Glomerular visceral epithelial cell (primary cell): ENCODE measurements at regions not wholly inside any gene's neighbourhood (a gene's known extent, or its start where the extent isn't known, plus 50 kb on each side); places are given as distances from the start of the nearest gene placed in this dataset.

ENCODE experiments used
- DNase-seq: peaks from one replicate; pipeline ENCODE4 v3.0.0-alpha.2; 2016; ENCODE audit errors: extremely low spot score

DNA sequence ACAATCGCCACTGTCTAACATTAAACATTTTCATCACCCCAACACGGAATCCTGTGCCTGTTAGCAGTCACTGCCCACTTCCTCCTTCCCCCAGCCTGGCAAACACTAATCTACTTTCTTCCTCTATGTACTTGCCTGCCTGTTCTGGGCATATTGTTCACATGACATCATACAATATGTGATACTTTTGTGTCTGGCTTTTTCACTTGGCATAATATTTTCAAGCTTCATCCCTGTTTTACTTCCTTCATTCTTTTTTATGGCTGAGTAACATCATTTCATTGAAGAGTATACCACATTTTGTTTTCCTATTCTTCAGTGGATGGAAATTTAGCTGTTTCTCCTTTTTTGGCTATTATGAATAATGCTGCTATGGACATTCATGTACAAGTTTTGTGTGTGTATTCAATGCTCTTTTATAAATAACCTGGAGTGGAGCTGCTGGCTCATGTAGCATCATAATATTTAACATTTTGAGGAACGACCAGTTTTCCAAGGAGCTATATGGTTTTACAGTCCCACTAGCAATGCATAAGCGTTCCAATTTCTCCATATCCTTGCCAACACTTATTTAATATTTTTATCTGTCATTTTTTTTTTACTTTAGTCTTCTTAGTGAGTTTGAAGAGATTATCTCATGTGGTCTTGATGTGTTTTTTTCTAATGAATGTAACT, 360.1 kb downstream of the HDGFL1 start:
- DNase-seq: peak; percentile 6

DNA sequence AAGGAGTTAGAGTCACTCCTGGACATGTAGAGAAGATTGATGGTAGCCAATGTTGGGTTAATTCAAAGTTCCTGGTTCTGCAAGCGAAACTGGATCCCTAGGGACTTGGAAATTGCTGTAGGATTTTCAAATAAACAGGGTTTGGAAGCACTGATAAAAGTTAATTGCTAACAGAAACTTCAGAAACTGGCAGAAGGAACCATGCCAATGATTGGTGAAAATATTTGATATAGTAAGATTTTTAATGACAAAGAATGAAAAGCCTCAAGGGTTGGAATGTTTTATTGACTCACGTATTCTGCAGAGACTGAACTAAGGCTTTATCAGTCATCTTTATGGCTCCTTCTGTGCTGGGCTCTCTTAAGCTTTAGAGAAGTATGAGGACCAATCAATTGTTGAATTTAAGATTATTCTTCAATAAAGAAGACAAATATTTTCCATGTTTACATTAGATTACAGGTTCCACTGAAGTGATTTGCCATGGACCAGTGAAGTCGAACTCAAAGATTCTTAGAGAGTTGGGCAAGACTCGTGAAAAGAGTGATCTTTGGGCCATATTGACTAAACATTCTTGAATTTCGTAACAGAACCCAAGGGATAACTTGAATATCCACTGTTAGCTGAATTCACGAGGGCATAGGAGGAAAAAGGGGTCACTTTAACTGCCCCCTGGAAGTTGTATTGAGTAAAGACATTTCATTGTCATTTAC, 371.4 kb downstream of the HDGFL1 start:
- no peak for DNase-seq

DNA sequence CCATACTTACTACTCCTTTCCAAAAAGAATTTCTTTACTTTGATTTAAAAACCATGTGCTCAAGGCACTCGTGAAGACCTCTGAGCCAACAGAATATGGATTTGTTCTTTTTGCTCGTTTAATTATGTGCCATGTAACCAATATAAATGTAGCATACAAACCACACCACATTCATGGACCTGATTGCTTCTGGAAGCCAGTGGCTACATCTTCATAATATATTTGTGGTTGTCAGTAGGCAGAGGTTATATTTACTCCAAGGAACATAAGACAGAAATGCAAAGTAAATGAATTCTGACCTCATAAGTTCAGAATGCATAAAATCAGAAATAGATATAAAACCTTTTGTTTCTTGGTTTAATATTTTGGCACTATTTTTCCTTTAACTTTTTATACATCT, 373.0 kb downstream of the HDGFL1 start:
- DNase-seq: no peak

DNA sequence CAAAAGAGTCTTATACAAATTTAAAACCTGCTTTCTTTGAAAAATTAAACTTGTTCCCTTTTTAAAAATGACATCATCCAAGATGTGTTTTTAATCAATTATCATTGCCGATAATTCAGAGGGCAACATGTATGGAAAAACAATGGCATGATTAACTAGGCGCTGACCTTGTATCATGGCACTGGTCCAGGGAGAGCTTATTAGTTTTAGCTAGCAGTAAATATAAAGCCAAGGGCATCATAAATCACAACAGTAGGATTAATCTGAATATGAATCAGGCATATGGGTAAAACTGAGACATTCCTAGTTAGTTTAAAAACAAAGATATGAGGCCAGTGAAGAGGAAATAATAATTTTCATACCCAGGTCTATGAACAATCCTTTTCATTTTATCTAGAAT, 374.0 kb downstream of the HDGFL1 start:
- no peak for DNase-seq

DNA sequence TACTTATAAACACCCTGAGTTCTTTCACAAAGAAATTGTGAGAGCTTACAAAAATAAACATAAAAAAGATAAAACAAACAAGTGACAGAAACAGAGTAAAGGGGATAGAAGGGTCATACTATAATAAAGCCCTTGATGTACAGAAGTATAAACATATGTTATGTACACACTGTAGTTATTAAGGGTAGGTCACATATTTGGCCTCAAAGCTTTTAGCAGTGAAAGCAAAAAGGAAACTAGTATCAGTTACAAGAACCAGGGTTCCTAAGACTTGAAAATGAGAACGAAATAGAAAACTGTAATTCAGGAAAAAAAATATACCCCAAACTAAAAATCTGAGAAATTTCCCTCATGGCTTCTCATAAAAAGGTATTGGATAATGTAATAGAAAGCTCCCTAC, 380.6 kb downstream of the HDGFL1 start:
- DNase-seq: no peak

DNA sequence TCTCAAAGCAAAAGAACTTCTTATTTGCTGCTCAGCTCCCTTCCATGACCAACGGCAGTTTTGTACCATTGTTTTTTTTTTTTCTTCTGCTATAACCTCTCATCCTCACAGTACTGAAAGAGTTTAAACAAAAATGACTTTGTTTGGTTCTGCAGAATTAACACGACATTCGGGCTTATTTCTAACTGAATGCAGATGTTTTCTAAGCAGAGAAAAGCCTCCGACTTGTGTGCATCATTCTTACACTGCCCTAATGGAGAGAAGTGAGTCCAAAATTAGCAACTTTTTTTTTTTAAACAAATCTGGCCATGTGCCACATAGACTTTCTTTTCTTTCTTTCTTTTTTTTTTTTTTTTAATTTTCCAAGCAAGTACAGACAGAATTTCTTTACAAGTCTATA, 382.7 kb downstream of the HDGFL1 start:
- DNase-seq: no peak

DNA sequence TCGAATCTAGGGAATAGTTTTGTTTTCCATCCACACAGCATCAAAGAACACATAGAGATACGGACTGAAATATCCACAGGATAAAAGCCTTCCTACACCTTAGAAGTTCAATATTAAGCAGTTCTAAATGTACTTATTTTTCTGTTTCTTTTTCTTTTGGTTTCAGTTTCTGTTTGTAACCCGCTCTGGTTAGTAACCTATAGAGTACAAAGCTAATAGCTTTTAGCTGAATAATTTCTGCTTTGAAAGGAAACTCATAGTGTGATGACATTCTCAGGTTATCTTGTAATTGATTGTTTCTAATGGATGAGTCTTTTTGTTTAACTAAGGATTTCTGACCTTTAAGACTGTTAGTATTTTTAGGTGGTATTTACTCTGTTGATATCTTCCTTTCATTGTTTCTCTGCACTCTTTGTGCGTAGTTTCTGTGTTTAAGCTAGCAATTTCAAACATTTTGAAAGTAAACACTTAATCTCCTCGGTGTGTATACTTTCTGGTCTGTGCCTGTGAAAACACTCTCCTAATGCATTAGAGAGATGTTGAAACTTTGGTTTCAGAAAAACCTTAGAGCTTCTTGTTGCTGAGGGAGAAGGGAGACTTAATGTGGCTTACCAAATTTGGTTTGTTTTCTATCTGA, 385.5 kb downstream of the HDGFL1 start:
- DNase-seq: no peak

DNA sequence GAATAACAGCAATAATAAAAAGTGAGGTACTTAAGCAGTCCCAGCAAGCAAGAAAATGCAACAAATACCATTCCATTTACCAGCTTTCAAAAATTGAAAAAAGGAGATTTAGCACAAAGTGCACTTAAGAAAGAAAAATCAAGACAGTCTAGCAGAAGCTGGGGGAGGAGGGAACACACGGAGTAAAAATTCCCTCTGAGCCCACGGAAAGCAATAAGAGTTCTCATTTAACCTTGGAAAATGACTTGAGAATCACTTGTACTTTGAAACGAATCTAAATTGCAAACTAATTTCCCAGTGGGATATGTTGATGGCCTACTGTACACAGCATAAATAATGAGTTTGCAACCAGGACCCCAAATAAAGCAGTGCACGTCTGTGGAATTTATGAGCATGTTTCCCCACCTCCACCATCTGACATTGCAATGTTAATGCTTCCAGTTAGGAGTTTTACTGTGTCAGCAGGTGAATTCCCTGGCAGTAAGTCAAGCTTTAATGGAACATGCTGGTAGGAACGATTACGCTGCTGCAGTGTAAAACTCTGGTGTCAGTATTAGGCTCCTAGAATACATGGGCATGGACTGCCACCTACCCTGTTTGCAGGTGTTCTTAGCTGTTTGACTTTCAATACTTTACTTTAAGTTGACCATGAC, 386.8 kb downstream of the HDGFL1 start:
- DNase-seq: no peak

DNA sequence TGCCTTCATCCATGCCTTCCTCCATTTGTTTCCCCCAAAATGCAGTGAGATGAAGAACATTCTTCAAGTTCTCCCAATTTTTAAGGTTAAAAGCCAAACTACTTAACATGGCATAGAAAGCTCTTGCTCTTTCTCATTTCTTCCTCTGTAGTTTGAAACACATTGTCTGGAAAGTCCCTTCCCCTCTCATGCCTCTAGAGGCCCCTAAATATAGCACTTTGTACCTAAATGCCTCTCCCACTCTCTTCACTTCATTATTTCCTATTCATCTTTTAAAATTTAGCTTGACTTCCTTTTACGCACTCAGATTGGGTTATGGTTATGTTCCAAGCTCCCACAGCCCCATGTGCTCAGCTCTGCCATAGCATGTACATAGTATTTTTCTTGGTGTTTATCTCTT, 389.3 kb downstream of the HDGFL1 start:
- no peak for DNase-seq

DNA sequence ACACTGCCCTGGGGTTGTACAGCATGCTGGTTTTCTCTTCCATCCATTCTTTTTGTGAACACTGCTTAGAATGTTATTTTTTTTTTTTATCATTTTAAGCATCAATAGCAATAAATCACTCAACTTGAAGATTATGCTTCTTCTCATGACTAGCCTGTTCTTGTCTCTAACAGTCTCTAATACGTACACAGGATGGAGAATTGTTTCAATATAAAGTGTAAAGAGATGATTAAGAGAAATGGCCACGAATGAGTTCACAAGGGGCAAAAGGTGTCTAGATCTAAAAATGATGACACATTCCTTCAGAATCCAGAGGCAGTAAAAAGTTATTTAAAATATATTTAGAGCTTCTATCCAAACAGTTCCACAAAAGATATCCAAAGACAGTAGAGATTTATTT, 390.2 kb downstream of the HDGFL1 start:
- no peak for DNase-seq

DNA sequence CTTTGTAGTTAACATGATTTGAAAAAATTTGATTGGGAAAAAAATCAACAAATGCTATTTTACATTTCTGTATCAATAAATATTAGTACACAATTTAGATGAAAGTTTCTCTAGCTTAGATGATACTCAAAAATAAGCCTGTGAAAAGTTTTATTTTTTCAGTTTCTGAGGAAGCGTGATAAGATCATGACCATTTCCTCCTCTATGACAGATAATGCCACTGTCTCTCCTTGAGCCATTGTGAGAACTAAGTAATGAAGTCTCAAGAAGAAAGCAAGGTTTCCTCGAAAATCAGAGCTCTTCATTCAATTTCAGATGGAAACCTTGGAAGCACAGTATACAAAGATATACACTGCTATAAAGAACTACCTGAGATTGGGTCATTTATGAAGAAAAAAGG, 395.0 kb downstream of the HDGFL1 start:
- no peak for DNase-seq

DNA sequence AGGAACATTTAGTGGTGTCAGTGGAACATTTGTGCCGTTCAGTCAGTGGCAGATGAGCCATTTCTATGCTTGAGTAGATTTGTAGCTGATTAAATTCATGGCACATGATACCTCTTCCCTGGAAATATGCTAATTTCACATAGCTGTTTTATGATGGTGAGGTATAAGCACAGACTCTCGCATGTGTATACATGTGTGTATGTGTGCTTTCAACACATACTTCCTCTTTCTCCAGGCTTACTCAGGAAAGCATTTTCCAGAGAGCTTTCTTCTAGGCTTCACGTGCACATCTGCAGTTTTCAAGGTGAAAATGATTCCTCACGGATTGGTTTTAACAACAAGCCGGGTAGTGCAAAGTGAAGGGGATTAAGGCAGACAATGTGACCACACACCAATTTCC, 396.5 kb downstream of the HDGFL1 start:
- no peak for DNase-seq

DNA sequence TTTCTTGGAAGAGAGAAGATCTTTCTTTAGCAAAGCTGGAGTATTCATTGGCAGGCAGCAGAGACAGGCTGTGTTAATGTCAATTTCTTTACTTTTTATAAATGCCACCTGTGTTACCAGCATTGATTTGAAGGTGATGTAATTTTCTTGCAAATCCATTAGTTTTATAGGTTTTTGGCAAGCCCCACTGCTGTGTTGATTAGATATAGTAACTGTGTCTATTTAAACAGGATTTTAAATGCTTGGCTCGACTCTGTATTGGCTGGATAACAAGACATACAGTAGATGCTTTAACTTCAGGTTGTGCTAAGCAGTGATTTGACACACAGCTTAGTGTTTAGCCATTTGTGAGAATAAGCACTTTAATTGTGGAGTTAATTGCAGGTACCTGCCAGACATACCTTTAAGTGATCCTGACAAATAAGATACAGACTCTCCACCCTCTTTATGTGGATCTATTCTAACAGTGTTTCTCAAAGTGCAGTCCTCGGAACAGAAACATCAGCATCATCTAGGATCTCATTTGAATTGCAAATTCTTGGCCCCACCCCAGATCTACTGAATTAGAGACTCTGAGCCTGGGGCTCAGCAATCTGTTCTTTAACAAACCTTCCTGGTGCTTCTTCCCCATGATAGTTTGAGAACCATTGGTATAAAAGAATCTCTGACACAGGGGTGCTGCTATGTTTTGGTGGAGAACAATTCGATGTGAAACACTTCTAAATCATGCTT, 397.5 kb downstream of the HDGFL1 start:
- no peak for DNase-seq

DNA sequence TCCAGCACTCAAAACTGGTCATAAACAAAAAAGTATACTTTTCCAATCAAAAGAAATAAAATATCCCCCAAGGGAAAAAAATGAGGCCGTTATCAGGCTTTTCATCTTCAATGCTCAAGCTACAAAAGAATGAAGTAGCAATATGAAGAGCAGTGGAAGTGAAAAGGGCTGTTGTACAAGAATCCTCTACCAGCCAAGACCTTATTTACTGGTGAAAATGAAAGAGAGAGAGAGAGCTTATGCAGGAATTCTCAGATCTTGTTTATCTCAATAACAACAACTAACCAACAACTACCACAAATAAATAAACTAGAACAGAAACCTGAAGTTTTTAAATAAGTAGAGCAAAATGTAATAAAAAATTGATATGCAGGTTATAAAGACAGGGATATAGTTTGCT, 400.6 kb downstream of the HDGFL1 start:
- no peak for DNase-seq

DNA sequence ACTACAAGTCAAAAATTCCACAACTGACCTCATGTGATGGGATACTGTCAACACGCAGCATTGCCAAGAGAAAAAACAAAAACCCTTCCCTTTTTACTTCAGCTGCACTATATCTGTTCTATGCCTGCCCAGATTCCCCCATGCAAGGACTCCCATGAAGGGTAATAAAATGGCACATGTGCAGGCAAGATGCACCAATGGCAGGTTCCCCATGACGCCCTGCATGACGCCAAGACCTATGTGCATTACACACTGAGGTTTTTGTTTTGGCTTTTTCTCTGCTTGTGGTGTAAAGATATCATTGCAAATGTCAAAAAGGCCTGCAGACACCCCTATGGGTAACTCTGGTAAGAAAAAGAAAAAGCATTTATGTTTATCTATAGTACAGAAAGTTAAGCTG, 403.4 kb downstream of the HDGFL1 start:
- no peak for DNase-seq

DNA sequence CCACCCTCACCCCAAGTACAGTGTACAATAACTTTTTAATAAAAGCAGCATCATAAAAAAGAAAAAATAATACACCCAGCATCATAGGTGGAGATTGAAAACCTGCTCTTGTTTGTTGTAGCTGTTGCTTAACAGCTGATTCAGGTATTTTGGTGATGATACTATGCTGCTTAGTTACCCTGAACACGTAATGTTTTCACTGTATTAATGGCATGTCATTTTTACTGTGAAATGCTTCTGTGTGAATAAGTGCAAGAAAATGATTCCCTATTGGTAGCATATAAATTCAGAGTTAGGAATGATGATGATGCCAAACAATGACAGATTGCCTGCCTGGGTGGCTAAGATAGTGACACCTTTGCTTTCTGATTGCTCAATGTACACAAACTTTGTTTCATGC, 405.7 kb downstream of the HDGFL1 start:
- no peak for DNase-seq

DNA sequence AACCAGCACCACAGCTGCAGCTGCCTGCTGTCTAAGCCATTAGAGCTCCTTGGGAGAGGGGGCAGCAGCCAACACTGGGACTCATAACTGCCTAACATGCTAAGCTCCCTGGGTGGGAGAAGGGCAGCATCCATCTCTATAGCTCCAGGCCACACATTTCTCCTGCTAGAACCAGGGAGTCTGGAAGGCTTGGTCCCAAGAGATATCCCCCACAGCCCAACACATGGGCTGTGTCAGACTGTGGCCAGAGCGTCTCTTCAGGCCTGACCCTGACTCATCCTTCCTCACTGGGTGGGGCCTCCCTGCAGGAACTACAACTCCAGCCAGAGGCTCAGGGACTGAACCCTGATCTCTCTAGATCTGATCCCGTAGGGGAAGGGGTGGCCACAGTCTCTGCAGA, 411.1 kb downstream of the HDGFL1 start:
- DNase-seq: peak; percentile 29

DNA sequence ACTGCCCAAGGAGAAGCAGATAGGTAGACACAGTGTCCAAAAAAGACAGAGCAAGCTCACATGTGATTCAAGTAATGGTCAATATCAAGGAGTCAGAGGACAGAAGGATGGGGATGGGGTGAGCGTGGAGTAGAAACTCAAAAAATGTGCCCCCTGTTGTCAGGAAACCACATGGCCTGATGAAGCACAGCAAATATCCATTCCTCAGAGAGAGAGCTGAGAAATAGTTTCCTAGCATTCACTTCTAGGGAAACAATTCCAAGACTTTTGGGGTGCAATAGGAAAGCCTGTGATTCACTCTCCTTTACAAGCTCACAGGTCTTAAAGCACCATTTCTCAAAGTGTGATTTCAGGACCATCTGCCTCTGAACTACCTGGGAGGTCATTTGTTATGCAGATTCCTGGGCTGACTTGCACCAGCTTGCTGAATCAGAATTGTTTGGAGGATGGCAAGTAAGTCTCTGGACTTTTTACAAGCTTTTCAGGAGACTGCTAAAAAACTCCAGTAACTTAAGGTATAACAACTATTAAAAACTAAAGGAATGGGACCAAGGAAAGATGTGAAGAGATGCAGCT, 432.8 kb downstream of the HDGFL1 start:
- DNase-seq: no peak

DNA sequence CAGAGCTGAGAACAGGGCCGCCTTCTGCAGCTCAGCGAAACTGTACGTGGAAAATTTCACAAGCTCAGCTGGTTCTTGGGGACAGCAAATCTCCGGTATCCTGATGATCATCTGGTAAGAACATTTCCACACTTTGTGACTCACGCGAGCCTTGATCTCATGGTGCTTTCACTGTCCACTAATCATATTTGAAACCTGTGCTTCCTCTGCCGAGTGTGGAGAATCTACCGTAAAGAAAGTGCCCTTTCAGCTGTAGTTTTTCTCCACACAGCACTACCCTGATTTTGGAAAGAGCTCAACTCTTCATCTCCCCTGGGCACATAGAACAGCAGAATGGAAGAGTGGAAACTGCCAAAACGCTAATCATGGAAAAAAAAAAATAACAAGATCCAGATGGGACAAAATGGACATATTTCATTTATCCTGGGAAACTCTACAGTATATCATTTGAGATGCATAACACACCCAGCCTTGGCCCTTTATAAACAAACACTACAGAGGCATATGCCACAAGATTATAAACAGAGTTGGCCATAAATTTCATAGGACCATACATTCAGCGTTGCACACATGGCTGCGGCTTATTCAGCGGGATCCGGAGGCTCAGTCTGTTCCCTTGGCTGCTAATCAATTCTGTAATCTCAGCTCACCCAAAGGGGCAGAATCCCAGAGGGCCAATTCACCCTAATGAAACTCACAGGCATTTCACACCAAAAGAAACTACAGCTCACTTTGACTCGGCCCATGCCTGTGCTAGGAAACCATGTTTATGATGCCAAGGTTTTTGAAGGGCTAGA, 434.5 kb downstream of the HDGFL1 start:
- DNase-seq: no peak

DNA sequence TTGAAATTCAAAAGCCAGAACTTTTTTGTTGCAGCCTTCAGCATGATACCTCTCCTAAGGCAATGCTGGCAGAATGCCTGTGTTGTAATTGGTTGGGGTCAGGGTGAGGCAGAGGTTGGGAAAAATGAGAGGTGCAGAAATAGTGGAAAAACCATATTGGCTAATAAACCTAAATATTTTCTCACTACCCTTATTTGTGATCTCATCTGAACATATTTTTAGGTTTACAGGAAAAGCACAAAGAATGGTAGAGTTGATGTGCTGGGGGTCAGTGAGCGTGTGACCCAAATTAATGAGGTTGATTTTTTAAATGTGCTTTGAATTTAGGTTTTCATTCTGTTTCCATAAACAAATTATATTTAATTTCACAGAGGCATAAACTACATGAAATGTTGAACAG, 437.3 kb downstream of the HDGFL1 start:
- DNase-seq: no peak

DNA sequence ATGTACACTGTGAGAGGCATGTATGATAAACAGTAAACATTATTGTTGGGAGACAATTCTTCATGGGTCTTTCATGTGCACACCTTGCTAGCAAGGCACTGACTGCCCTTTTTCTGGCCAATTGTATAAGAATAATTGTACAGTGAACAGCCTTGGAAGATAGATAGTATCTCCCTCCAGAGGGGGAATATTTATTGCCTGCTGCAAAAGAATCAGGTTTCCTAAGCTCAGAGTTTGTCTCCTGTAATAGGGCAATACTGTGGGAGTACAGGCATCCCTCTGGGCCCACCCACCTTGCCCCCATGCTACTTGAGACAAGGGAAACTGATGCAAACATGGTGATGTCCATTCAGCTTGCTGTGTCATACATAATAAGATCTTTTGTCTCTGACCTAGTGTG, 442.2 kb downstream of the HDGFL1 start:
- no peak for DNase-seq
